Colon (tissue), 2 donors: ENCODE measurements at regions not wholly inside any gene's neighbourhood (a gene's known extent, or its start where the extent isn't known, plus 50 kb on each side); places are given as distances from the start of the nearest gene placed in this dataset.

Experiments
- FAIRE-seq: peaks from 2 replicates; lab custom pipeline; 2012; peaks lifted over from hg19 to GRCh38; lab: Jason Lieb, UNC
- donor health status: control.
- donor health status: control.

DNA sequence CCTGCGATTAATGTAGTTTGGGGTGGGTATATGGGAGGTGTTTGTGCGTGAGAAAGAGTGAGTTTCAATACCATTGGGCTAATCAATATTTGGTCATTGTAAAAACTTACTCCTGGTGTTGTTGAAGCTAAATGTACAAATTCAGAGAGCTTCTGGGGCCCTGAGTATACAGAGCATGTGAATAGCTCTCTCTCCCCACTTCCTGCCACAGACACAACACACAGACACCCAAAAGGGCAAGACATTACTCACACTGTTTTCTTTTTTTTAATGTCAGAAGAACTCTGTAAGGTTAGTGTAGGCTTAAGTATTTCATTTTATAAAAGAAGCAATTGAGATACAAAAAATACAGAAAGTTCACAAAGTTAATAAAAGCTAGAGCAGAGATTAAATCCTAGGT, 151.3 kb upstream of the KCNIP4 start:
- FAIRE-seq = no peak

DNA sequence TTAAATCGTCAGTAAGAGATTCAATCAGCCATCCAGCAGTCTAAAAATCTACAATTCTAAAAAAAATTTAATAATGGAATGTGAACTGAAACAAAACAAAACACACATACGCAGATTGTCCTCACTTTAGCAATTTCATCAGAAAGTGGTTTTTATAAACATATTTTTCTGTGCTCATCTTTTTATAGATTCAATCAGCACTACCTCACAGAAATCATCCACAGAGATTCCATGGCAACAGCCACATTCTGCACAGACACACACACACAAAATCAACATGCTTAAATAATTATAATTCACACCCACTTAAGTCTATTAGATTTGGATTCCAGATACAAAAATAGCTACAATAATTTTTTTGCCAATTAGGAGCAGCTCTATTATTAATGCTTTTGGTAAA, 149.0 kb upstream of the KCNIP4 start:
- FAIRE-seq = no peak

DNA sequence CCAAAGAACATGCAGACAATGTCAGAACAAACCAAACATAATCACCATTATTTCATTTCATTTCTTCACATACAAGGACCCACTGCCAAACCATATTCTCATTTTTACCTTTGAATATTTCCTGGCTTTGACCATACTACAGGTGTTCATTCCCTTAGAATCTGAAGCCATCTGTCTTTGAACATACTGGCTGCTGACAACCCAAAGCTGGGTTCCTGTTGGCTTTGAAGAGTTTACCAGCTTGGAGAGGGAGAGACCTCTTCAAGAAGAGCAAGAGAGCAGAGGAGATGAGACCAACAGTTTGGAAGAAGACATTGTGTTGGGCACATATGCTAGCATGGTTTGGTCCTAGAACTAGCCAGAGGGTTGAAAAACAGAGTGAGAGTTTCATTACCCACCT, 145.6 kb upstream of the KCNIP4 start:
- FAIRE-seq = no peak

DNA sequence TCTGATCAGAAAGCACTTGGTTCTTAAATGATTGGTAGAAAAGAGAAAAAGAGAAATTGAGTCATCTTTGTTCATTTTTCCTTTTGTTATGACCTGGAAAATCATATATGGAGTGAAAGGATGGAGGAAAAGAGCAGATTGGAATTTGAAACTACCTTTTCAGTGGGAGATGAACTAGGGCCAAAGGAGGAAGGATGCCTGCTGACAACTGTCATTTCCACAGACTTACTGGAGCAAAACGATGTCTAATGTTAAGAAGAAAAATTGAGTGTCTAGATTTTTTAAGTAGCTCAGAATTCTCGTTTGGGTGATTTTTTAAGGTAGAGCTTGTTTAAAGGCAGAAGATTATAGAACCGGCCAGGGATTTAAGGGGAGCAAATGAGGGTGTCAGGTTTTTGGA, 144.6 kb upstream of the KCNIP4 start:
- no peak for FAIRE-seq

DNA sequence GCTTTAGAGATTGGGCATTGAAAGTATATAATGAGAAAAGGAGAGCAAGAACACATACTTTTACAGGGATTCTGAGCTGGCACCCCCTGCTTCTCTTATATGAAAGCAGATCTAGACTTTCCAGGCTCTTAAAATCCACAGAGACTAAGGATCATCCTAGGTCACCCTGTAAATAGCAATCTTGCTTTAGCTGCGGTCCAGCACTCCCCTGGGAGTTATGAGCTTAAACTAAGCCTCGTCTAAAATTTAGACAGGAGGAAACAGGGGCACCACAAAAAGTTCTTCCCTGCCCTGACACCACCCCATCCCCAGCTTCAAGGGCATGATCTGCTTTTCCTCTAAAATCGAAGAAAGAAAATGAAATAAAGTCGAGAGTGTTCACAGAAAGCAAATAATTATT, 143.3 kb upstream of the KCNIP4 start:
- FAIRE-seq = no peak

DNA sequence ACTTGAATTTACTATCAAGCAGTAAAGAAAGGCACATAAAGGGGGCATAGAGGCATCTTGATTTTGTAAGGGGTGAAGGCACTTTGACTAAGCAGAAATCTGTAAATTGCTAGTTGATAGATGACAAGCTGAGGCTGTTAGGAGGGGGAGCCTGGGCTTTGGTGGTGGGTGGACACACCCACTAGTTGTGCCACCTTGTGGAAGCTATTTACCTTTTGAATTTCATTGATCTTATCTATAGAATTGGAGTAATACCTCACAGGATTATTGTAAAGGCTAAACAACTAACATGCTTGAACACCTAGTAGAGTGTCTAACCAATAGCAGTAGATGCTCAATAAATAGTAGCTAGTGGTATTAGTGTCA, 142.8 kb upstream of the KCNIP4 start:
- no peak for FAIRE-seq

DNA sequence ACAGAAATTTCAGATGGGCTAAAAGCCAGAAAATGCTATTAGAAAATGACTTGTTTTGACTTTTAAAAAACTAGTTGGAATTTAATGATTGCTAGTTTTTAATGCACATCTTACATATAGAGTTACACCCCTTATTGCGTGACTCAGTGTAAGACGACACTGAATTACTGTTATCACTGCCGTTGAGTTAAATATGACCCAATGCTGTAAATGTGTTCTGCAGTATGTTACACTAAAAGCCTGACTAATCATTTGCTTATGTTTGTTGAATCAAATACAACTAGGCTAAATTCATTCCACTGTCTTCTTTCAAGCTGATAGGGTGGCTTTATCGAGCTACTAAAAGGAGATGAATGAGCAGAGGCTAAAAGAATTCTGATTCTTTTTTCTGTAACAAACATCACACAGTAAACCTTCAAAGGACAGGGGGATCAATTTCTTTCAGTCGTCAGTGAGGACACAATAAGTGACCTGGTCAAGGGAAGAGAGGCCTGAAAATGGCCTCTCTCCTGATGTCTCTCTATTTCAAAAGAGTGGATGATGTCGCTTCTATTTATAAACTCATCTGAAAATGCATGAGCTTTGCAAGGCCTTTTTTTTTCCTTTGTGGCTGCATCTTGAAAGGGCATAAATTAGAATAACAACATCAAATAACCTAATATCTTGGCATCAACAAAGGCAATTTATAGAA, 142.2 kb upstream of the KCNIP4 start:
- no peak for FAIRE-seq

DNA sequence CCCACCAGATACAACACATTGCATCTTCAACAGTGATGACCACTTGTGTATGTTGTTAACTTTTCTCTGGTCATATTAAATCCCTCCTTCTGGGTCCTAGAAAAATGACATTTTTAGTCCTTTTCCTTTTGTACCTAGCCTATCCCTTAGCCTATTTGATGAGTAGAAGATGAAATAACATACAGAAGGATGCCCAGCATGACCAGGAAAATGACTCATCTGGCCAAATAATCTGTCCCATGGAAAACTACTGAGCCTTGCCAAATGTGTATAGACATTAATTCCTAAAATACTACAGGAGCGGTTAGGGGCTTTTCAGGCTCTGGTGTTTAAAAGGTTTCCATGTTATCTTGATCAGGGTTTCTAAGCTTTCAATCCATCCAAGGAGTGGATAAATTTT, 129.0 kb upstream of the KCNIP4 start:
- FAIRE-seq = no peak

DNA sequence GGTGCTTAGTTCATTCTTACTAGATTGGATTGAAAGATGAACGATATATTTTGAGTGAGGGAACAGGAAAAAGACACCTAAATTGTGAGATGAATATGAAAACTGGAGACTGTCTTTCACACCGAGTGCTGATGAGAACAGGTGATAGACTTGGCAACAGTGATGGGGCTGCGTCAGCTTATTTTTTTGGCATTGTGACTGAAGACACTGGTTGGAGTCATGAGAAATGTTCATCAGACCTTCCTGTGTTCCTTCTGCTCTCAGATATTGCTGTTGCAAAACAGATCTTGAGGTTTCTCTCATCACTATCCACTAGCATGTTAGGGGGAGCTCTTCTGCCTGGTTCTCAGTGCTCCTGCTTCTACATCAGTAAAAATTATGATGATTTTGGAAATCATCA, 124.2 kb upstream of the KCNIP4 start:
- no peak for FAIRE-seq

DNA sequence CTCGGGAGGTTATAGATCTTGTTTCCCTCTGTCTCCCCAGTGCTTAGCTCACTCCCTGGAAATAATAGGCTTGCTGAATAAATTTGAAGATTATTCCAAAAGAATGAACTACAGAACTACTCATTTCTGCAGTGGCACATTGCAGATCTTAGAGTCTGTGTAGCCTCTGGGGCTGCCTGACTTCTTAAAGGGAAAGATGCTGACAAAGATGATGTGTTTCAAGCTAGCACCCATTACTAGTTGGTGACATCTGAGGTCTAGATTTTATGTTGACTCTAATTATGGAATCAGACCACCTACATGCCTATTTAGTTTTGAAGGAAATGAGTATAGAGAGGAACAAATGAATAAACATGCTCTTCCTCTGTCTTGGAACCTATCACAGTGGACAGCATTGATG, 123.7 kb upstream of the KCNIP4 start:
- FAIRE-seq = no peak

DNA sequence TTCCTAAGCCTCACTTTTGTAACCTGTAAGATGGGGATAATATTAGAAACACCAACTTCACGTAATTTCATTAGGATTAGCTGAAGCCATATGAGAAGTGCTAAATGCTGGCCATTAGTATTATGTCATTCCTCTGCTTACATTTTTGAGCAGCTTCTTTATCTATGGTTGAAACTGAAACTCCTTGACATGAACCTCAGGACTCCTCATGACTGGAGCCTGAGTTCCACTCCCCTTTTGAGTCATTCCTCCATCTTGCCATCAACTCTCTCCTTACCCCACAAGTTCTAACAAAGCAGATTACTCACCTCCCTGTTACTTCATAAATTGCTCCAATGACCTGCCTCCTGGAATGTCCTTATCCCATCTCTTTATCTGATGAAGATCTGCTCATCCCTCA, 123.2 kb upstream of the KCNIP4 start:
- FAIRE-seq = no peak

DNA sequence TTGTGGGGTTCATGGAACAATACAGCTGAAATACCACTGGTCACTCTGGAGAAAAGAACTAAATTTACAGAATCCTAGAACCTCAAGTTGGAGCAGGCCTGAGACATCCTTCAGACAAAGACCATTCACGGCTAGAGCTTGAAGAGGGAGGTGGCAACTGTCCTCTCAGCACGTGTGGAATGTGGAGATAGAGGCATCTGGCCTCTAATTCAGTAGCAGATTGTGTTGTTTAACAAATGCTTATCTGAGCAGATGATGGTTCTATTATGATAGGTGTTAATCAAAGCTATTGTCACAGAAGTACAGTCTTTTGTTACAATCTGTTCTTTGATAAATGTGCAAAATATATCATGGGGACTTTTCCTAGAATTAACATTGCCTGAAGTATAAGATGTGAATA, 121.7 kb upstream of the KCNIP4 start:
- no peak for FAIRE-seq

DNA sequence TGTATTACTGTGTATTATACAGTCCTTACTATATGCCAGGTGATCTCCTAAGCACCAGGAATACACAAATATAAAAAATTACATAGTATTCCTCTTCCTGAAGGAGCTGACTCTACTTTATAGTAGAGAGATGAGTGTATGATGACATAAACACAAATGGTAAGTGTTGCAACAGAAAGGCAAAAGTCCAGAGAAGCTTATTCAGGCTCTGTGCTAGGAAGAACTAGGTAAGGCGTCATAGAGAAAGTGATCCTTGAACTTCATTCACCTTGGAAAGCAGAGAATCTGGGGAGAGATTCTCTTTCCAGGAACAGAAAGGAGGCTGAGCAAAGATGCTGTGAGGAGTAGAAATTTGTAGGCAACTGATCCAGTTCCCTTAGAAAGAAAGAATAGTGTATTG, 115.0 kb upstream of the KCNIP4 start:
- no peak for FAIRE-seq

DNA sequence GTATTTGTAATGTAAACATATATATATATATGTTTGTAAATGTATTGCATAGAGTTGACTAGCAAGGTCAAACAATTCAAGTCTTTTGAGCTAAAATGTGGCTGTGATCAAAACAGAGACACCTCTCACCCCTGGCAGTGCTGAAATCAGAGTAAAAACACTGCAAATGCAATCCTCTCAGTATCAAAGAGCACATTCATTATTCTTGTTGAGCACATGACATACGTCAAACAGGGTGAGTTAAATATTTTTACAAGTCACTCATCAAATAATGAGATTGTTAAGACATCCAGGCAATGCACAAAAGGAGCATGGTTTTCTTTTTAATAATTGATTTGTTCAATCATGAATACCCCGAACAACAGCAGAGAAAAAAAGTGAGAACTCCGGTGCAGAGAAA, 114.1 kb upstream of the KCNIP4 start:
- no peak for FAIRE-seq

DNA sequence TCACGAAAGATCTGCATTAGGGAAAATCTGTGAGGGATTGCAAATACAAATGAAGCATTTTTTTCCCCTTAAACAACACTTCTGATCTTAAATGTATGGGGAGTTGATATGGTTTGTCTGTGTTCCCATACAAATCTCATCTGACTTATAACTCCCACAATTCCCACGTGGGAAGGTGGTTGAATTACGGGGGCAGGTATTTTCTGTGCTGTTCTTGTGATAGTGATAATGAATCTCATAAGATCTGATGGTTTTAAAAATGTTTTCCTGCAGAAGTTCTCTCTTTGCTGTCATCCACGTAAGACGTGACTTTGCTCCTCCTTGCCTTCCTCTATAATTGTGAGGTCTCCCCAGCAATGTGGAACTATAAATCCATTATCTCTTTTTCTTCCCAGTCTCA, 107.4 kb upstream of the KCNIP4 start:
- no peak for FAIRE-seq

DNA sequence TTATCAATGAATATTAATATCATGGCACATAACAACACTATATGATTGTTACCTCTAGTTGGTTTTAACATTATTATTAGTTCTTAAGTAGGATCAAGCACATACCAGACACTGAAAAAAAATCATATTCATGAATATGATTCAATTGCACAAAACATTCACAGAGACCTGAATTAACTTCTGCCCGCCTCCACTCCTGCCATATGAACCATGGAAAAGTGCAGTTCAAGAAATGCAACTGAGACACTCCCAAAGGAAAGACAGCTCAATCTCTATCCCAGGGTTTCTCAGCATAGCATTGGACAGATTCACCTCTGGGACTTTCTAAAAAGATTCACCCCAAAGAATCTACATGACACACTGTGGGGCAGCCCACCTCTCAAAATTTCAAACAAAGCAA, 103.5 kb upstream of the KCNIP4 start:
- FAIRE-seq = no peak

DNA sequence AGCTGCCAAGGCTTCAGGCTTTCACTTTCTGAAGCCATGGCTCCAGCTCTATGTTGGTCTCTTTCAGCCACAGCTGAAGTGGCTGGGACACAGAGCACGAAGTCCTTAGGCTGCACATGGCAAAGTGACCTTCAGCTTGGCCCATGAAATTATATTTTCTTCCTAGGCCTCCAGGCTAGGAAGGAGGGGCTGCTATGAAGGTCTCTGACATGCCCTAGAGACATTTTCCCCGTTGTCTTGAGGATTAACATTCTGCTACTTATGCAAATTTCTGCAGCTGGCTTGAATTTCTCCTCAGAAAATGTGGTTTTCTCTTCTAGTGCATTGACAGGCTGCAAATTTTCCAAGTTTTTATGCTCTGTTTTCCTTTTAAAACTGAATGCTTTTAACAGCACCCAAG, 99.8 kb upstream of the KCNIP4 start:
- FAIRE-seq = no peak

DNA sequence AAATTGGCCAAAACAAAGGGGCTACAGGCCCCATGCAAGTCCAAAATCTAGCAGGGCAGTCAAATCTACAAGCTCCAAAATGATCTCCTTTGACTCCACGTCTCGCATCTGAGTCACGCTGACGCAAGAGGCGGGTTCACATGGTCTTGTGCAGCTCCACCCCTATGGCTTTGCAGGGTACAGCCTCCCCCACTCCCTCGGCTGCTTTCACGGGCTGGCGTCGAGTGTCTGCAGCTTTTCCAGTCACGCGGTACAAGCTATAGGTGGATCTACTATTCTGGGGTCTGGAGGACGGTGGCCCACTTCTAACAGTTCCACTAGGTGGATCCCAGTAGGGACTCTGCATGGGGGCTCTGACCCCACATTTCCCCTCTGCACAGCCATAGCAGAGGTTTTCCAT, 99.2 kb upstream of the KCNIP4 start:
- FAIRE-seq = no peak

DNA sequence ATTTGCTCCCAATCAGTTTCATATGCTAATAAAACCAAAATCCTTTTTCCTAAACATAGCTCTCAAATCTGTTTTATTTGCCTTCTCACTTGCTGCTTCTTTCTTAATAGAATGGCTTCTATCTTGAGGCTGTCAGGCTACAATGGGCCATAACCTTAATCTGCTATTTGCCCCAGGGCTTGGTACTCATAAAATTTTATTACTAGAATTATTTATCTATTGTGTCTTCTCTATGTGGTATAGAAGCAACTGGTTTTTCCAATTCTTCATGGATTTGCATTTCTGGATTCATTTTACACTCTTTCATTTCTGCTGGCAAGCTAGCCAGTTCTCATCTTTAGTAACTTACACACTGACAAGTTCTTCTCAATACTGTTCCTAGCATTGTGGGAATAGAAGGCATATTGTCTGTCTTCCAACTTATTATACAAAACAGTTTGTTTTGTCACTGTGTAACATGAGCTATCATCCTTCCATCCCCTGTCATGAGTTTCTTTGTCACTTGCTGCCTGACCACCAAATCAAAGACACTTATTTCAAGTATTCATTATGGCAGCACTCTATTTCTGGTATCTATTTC, 96.6 kb upstream of the KCNIP4 start:
- FAIRE-seq = no peak

DNA sequence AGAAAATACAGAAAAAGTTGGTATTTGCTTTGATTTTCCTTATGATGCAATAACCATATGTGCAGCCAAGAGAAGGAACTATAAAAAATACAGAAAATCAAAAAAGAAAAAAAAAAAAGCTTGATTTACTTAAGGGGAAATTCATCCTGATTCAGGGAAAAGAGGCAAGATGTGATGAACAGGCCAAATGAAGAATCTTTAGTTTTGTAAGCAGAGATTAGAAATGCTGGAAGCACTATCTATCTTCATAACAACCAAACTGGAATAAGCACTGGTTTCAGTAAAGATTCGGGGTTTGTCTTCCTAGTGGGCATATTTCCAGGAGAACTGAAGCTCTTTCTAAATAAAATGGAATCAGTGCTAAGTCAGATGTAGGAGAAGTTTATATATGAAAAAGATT, 82.9 kb upstream of the KCNIP4 start:
- no peak for FAIRE-seq

DNA sequence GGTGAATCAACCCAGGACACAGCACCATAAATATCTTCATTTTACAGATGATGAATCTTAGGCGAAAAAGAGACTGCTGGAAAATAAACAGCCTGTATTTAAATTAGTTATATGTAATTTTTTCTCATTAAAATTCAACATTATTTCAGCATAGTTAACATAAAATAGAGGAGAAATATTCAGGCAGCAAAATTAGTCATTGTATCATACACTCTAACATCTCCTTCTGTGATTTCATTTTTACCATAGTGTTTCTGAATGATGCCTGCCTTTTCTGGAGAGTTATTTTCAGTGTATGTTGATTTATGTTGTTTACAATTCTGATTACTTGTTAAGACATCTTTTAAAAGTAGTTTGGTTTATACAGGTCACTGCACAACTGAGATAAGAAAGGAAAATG, 82.3 kb upstream of the KCNIP4 start:
- FAIRE-seq = no peak

DNA sequence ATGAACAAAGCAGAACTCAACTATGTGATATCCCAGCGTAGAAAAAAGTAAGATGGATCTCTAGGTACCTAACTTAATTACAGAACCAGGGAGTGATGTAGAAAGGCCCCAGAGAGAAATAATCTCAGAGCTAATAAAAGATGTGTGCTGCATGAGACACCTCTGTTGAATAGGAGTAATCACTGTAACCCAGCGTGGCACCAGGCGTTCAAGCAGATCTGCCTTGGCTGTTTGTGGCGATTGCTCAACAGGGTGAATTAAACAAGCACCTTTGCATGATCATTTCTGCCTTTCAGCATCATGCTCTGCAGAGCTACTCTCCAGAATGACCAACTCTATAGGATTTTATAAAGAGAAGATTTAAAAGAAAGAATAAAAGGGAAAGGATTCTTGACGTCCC, 81.7 kb upstream of the KCNIP4 start:
- FAIRE-seq = no peak

DNA sequence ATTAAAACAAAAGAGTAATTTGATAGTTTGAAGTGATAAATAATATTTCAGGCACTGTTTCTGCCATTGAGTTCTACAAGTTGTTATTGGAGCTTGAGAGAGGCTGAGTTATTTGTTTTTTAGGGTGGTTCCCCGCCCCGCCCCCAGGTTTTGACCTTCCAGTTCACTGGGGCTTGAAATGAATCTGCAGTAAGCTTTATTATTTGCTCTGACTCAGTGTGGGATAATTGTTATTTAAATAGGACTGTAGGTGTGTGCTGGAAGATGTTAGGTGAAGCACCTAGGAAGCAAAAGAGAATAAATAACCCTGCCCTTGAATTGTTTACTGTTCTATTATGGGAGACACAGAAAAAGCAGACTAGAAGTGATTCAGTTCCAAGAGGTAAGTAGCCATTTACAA, 81.2 kb upstream of the KCNIP4 start:
- FAIRE-seq = no peak

DNA sequence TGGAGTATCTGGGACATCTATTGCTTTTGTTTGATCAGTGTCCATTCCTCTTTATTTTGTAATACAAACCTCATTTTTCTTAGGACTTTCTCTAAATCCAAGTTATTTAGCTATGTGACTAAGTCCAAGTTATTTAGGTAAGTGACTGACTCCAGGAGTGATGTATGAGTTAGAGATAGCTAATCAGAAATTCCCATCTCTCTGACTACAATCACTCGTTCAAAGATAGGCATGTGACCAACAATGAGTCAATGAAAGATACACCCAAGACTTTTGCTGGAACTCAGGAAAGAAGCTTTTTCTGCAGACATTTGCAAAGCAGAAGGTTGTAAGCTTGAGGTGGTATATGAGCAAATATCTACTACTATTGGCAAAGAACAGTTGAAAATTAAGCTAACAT, 72.5 kb upstream of the KCNIP4 start:
- FAIRE-seq = no peak

DNA sequence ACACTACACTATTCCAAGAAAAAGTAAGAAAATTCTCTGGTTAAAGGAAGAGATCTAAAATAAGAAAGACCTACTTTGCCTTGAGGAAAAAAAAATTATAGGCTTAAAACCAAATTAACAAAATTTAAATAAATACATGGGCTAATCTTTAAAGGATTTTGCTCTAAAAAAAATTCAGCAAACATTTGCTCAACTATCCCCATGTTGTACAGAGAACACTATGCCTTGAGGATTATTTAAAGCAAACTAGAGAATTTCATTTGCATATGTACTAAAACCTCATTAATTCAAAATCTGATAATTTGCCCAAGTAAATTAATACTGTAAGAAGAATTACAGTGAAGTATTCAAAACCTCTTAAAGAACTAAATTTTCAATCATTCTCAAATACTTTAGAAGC, 71.6 kb upstream of the KCNIP4 start:
- no peak for FAIRE-seq
